GM21786 (cell line): ENCODE measurements at regions not wholly inside any gene's neighbourhood (a gene's known extent, or its start where the extent isn't known, plus 50 kb on each side); places are given as distances from the start of the nearest gene placed in this dataset.
"Not testable (repeated sequence)": the region's sequence is repeated elsewhere in the genome, so short reads cannot be mapped to it uniquely, and the experiment has no call there.

Experiments
- ATAC-seq: cut with Tn5 transposase; IDR thresholded peaks from one replicate; pipeline ENCODE4 v1.9.1; 2021; ENCODE audit not compliant: unreplicated experiment

- ATAC-seq: no peak
Measured at GRCh38 chr4:81606801-81607501, 135.2 kb upstream of the RASGEF1B start.

DNA sequence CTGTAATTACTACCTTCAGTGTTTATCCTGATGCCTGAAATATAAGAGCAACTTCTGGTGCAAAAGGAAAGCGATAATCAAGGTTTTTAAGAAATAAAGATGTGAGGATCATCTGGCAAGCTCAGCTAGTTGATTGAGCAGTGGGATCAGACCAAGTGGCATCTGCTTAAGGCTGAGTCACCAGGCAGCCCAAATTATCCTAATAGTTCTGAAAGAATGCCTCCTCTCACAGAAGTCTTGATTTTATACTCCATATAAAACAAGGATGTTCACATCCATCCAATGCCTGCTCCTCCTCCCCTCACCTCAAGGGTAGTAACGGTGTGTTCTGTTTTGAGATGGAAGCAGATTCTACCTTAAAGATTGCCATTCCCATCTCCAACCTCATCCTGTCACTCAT, 134.5 kb upstream of the RASGEF1B start:
- no peak for ATAC-seq

DNA sequence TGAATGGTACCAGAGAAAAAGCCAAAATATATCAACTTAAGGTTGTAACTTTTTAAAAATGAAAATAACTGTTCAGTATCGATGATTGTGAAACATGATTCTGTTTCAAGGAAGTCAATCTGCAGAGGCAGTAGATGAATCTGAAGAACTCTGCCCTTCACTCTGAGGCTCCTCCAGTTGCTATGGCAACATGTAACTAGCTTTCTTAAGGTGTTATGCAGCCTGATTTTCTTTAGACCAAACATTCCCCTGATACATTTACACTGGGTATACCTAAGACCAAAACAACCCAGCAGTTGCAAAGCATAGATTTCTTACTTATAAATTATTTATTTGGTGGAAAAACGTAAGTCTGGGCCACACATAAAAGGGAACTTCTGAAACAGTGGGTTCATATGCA, 133.6 kb upstream of the RASGEF1B start:
- ATAC-seq: no peak

GRCh38 chr4:81604683-81605218, 133.0 kb upstream of the RASGEF1B start:
- no peak for ATAC-seq

DNA sequence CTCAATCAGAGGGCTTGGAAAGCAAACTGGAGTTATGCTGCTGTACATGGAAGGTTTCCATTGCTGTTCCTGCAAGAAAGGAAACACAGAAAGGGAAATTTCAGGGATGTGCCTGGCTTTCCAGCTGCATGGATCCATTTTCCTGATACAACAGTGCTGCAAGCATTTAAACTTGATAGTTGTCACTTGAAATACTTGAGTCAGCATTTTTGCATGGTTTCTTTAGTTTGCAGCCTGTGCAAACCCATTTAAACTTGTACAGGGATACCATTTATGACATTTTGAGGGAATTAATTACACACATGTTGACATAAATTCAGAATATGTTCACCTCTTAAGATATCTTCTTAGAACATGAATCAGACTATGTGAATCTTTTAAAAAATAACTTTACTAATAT, 131.1 kb upstream of the RASGEF1B start:
- no peak for ATAC-seq

GRCh38 chr4:81601358-81601694, 129.6 kb upstream of the RASGEF1B start:
- ATAC-seq: no peak

DNA sequence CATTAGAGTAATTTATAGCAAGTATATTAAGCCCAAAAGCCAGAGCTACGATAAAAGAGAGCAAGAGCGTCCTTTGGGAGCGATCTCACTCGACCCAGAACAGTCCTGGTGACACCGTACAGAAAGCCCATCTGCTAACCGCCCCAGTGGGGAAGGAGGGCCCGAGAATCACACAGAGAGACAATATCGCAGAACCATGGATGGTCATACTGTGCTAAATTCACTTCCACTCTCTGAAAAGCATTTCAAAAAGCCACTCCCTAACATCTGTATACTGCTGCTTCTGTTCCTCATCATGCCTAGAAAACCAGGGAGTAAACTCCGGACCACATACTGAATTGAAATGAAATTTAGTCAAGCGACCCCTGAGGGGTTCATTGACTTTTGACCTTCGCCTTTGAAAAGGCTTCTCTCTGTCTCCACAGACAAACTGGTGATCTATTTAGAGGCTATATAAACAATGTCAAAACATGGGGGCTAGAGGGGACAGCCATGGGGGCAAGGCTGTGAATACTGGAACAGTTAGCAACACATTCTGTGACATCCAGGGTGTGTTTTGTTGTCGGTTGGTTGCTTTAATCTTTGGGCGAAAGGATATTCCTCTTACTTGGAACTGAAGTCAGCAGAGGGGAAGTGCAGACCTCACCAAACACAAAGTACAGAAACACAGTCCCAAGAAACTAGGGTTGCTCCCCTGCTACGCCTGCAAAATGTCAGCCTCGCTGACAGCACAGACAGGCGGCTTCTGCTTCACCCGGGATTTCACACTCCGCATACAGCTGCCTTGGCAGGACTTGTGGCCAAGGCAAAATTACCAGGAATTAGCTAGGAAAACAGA, 129.0 kb upstream of the RASGEF1B start:
- no peak for ATAC-seq

DNA sequence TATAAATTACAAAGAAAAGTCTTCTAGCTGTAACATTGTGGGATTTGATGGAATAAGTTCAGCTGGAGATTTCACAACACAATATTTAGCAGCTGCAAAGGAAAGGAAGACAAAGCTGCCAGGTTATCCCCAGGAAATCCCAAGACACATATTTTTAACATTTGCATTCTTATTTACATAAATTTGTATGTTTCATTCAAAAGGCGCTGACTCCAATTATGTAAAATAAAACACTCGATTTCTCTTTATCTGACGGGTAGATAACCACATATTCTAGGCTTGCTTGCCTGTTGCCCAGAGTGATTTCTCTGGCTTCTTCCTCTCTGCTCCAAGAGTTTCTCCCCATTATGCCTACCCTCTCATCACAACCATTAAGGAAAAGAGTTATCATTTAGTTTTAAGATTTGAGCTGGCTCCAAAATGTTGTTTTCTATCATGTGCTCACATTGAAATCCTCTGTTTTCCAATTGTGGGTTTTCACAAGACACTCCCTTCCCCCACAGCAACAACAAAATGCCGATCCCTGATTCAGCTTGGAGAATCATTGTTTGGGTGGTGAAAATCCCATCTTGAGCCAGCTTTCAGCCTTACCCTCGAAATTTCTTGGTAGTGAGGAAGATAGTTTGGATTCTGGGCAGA, 128.2 kb upstream of the RASGEF1B start:
- ATAC-seq: no peak

GRCh38 chr4:81595798-81596610, 124.3 kb upstream of the RASGEF1B start:
- ATAC-seq: no peak

- ATAC-seq: no peak
Measured at GRCh38 chr4:81595287-81595686, 123.6 kb upstream of the RASGEF1B start.

GRCh38 chr4:81594490-81595159, 122.9 kb upstream of the RASGEF1B start:
- ATAC-seq: no peak

DNA sequence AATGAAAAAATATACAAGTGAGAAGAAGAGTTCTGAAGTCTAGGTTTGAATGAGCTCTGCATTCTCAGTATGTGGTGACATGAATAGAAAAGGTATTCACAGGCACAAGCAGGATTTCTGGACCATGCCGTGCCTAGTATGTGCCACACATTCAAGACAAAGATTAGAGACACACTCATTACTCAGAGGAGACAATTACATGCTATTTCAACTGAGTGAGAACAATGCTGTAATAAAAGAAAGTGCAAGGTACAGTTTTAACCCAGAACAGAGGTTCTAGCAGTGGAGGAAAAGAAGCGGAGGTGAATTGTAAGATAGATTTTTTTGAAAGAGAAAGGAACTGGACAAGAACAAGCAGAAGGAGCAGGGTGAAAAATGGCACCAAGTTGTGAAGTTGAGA, 121.0 kb upstream of the RASGEF1B start:
- no peak for ATAC-seq

DNA sequence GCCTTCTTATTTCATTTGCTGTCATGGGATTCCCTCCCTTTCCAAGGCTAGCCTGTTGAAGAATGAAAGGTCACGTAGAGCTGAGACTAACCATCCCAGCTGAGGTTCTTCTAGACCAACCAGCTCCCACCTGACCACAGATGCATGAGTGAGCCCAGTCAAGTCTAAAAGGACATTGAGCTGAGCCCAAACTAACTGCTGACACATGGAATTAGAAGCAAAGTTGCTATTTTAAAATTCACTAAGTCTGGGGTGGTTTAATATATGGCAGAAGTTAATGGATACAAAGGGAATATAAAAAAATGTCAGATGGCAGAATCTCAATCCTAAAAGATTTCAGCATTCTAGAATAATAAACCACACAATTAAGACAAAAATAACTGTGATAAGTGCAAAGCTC, 118.9 kb upstream of the RASGEF1B start:
- ATAC-seq: no peak

GRCh38 chr4:81589262-81589661, 117.6 kb upstream of the RASGEF1B start:
- ATAC-seq: no peak

DNA sequence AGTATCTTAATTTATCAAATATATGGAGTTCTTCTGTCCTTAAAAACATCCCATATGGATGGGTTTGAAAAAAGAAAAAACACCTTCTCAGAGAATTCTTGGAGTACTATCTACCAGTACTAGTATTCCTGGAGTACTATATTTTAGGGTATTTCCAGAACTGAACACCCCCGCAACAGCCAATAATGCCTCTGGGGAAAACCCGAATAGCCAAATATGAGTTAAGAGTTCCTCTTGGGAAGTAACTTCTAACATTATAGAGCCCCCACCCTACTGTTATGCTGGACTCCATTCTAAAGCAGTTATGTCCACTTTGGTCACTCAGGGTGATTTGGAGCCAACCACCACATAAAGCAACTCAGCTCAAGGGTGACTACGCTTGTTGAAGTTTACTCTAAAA, 115.0 kb upstream of the RASGEF1B start:
- ATAC-seq: no peak

DNA sequence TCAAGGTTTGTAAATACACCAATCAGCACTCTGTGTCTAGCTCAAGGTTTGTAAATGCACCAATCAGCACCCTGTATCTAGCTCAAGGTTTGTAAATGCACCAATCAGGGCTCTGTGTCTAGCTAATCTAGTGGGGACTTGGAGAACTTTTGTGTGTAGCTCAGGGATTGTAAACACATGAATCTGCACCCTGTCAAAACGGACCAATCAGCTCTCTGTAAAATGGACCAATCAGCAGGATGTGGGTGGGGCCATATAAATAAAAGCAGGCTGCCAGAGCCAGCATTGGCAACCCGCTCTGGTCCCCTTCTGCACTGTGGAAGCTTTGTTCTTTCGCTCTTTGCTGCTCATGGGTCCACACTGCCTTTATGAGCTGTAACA, 109.3 kb upstream of the RASGEF1B start:
- ATAC-seq: not testable (repeated sequence)

- no peak for ATAC-seq
Measured at GRCh38 chr4:81580346-81580993, 108.8 kb upstream of the RASGEF1B start.

GRCh38 chr4:81577392-81577791, 105.7 kb upstream of the RASGEF1B start:
- no peak for ATAC-seq

DNA sequence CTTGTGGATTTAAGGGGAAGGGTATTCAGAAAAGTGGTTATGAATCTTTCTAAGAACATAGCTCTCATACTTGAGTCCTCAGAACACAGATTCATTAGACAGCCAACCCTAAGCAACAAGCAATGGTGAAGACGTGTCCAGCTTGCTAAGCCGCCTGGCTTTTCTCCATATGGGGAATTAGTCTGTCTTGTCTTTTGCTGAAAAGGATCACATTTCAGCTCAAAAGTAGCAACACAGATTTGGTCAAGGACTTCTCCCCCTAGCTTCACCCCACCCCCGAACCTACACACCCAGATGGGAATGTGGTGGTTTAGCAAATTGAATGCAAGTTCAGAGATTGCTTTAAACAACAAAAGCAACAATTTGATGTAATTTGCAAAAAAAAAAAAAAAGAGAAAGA, 103.3 kb upstream of the RASGEF1B start:
- no peak for ATAC-seq

DNA sequence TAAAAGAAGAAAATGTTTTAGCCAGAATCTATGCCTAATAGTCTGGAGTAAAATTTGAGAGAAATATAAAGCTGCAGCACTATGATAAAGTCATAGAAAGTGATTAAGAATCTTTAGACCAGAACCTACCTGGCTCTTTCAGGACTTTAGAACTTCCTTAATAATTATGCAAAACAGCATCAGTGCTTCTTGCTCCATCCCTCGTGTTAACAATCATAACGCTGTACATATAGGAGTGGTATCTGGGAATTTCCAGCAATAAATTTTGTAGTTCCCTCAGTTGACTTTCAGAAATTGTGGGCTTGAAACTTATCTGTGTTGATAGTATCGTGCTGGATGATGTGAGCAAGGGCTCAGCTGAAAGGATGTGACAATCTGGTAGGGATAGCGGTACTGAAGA, 102.1 kb upstream of the RASGEF1B start:
- ATAC-seq: no peak
